Breast epithelium (tissue), 3 donors: ENCODE measurements at regions not wholly inside any gene's neighbourhood (a gene's known extent, or its start where the extent isn't known, plus 50 kb on each side); places are given as distances from the start of the nearest gene placed in this dataset.

Experiments
- CTCF ChIP-seq, 3 donors: fragments of 450-650 bp; IDR thresholded peaks; one replicate each; pipeline ENCODE4 v1.5.1; 2016 to 2017; ENCODE audit warnings: antibody characterized with exemption in 3 of 3, mild to moderate bottlenecking in 3 of 3, moderate library complexity in 3 of 3
- POLR2A ChIP-seq: fragments of 450-650 bp; IDR thresholded peaks from one replicate; pipeline ENCODE4 v1.6.1; 2016; ENCODE audit warnings: antibody characterized with exemption, mild to moderate bottlenecking, moderate library complexity

GRCh38 chr3:110708156-110708555, 363.5 kb upstream of the NECTIN3 start:
- TF ChIP-seq POLR2A (no peak), CTCF (IDR thresholded peaks at IDR 0.05) (no peak)
